Skin of body (tissue), 1 donor: ENCODE measurements at regions not wholly inside any gene's neighbourhood (a gene's known extent, or its start where the extent isn't known, plus 50 kb on each side); places are given as distances from the start of the nearest gene placed in this dataset.
"Not testable (repeated sequence)": the region's sequence is repeated elsewhere in the genome, so short reads cannot be mapped to it uniquely, and the experiment has no call there.

Experiments
- DNase-seq: peaks from one replicate; lab custom pipeline; 2025; lab: John Stamatoyannopoulos, UW

DNA sequence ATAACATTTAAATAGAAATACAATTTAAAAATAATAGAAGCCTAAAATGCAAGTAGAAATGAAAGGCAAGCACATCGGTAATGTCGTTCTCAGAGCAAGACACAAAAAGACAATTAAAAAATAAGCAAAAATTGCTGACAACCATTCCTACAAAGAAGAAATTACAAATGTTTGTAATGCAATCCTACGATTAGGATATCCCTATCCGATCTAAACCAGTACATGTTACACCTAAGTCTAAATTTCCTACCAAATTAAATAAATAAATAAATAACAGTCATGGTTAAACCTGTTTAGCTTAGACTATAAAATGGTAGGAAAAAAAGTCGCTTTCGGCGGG, 90.0 kb downstream of the ANXA2R start:
- no peak for DNase-seq

- peak; percentile 53 for DNase-seq
Measured at GRCh38 chr5:42949348-42950115, 90.6 kb downstream of the ANXA2R start.

DNA sequence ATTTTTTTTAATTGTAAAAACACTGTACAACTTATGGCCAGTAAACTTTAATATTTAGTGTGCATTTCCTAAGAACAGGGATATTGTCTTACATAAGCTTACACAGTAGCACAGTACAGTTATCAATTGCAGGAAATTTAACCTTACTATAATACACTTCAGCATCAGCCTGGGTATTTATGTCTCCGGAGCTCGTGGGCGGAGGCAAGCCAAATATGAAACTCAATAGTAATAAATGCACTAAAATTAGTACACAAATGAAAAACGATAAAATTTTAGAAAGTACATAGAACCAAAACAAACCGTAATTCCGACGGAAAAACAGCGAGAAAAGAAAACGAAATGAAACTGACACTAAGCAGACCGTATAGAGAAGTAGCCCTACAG, 91.2 kb downstream of the ANXA2R start:
- DNase-seq = peak; percentile 11

DNA sequence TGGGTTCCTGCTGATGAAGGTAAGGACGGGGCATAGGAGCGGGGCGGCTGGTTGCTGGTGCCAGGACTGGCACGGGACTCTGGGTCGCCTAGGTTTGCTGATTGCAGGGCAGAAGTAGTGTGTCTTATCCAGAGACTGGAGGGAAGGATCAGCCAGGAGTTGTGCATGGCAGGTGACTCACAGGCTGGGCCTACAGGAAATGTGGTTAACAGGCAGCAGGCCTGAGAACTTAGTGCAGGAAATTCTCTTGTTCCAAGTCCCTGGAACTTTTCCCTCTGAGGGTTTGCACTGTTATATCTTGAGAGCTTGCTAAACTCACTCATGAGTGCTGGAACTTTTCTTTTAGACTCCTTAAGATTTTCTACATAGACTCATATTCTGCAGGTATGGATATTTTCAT, 95.1 kb downstream of the ANXA2R start:
- no peak for DNase-seq

GRCh38 chr5:42943931-42944631, 96.0 kb downstream of the ANXA2R start:
- no peak for DNase-seq

GRCh38 chr5:42940853-42941252, 99.3 kb downstream of the ANXA2R start:
- DNase-seq = no peak

DNA sequence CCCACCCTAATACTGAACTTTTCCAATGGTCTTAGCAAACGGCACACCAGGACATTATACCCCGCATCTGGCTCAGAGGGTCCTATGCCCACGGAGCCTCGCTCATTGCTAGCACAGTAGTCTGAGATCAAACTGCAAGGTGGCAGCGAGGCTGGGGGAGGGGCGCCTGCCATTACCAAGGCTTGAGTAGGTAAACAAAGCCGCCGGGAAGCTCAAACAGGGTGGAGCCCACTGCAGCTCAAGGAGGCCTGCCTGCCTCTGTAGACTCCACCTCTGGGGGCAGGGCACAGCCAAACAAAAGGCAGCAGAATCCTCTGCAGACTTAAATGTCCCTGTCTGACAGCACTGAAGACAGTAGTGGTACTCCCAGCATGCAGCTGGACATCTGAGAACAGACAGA, 108.1 kb downstream of the ANXA2R start:
- DNase-seq = not testable (repeated sequence)

- not testable (repeated sequence) for DNase-seq
Measured at GRCh38 chr5:42931451-42931850, 108.7 kb downstream of the ANXA2R start.

DNA sequence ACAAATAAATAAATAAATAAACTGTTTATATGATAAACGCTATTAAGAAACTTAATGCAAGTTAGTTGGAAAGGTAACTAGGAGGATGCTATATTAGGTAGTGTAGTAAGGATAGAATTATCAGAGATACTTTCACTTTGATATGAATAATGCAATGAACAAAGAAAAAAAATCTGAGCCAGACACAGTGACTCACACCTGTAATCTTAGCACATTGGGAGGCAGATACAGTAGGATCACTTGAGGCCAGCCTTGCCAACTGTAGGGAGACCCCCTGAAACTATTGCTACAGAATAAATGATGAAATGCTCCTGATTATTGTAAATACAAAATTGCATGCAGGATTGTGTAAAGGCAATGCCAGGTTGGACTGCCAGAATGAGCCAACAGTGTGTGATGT, 109.2 kb downstream of the ANXA2R start:
- DNase-seq = no peak

- DNase-seq = no peak
Measured at GRCh38 chr5:42929871-42930270, 110.2 kb downstream of the ANXA2R start.

- DNase-seq = no peak
Measured at GRCh38 chr5:42927730-42928129, 112.4 kb downstream of the ANXA2R start.

DNA sequence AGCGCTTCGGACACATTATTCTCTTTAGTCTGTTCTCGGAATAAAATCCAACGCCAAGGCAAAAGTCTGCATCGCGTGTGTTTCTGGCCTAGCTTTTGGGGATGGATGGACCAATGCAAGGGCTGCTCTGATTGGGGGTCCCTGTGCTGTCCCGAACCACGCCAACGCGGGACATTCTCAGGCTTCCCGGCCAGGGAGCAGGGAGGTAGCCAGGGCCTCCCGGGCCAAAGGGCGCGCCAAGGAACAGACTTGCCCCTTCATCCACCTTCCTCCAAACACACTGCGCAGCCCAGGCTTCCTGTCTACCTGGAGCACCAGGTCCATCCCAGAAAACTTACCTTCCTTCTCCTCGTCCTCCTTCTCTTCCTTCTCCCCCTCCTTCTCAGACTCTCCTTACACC, 113.0 kb upstream of the SELENOP start:
- DNase-seq = no peak

GRCh38 chr5:42924226-42924625, 112.5 kb upstream of the SELENOP start:
- no peak for DNase-seq

DNA sequence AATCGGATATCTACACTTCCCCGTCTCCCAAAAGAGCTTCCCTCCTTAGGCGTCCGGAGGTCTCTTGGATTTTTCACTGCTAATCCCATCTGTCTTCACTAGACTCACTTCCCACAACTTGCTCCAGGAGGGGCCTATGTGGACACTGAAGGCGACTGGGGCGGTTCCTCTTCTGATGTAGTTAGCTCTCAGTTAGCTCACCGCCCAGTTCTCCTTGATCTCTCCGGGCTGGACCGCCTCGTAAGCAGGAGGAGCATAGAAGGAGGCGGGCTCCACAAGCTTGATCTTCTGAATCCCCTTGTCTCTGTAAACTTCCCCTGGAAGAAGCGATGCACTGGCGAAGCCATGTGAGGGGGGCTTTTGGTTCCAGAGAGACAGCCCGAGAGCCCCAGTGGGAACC, 112.0 kb upstream of the SELENOP start:
- DNase-seq = no peak

DNA sequence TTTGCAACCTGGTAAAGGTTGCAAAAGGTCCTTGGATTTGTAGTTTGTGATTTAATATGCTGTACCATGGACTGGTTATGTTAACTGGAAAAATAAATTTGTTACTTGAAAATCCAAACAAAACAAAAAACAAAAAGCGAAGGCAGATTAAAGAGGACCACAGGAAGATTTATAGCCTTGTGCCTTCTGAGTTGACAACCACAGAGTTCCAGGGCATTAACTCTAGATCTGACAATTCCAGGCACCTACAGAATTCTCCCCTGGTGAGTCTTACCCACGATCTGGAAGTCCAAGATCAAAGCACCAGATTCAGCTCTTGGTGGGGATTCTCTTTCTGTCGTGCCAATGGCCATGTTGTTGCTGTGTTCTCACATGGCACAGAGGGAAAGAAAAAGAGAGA, 107.9 kb upstream of the SELENOP start:
- DNase-seq = no peak

GRCh38 chr5:42915306-42915866, 103.7 kb upstream of the SELENOP start:
- no peak for DNase-seq

DNA sequence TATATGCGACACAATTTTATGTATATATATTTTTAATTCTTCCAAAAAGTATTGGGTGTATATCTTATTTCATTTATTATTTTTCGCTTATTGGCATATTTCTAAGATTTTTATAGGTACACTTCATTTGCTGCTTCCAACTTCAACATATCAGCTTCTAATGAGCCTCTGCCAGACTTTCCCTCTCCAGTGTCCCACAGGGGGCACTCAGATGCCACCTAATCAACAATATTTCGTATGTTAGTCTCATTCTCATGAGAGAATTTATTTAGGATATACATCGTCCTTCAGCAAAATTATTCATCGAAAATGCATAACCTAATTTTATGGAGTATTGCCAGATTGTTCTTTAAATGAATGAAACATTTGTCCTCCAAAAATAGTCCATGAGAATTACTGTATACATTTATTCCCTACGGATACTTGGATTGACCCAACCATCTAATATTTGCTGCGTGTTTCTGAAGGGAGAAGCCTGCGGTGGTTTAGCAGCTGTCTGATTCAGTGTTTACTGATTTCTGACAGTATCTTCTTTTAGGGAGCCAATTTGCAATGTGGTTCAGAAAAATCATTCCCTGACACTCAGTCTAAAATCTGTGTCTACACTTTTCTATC, 100.6 kb upstream of the SELENOP start:
- DNase-seq = no peak

GRCh38 chr5:42908509-42909488, 97.1 kb upstream of the SELENOP start:
- peak; percentile 43 for DNase-seq

GRCh38 chr5:42908086-42908485, 96.4 kb upstream of the SELENOP start:
- no peak for DNase-seq

- DNase-seq = no peak
Measured at GRCh38 chr5:42905827-42906226, 94.1 kb upstream of the SELENOP start.

GRCh38 chr5:42900734-42901133, 89.0 kb upstream of the SELENOP start:
- DNase-seq = no peak
